Testis (tissue), 2 donors: ENCODE measurements at regions not wholly inside any gene's neighbourhood (a gene's known extent, or its start where the extent isn't known, plus 50 kb on each side); places are given as distances from the start of the nearest gene placed in this dataset.

Source experiments
- DNase-seq: peaks from one replicate; pipeline ENCODE4 v3.0.0-alpha.2; 2019
- H3K27ac ChIP-seq, 2 donors: fragments of 200-600 bp; sonication (generic); one replicate each; pipeline ENCODE4 v1.5.1; 2019
- H3K27me3 ChIP-seq: fragments of 200-600 bp; sonication (generic); one replicate; pipeline ENCODE4 v1.5.1; 2019
- H3K36me3 ChIP-seq: fragments of 200-600 bp; sonication (generic); one replicate; pipeline ENCODE4 v1.5.1; 2017; ENCODE audit warnings: low read depth; ENCODE audit errors: missing control alignments
- H3K4me1 ChIP-seq: fragments of 200-600 bp; sonication (generic); one replicate; pipeline ENCODE4 v1.5.1; 2019
- H3K4me3 ChIP-seq, 2 donors: fragments of 200-600 bp; sonication (generic); one replicate each; pipeline ENCODE4 v1.5.1; 2017 to 2019
- H3K9me3 ChIP-seq: fragments of 200-600 bp; sonication (generic); one replicate; pipeline ENCODE4 v1.5.1; 2017
- POLR2A ChIP-seq: fragments of 450-650 bp; IDR thresholded peaks from one replicate; pipeline ENCODE4 v1.6.1; 2017; ENCODE audit warnings: antibody characterized with exemption, mild to moderate bottlenecking, moderate library complexity
- WGBS, 2 donors: methylation state at CpG; one replicate each; pipeline ENCODE4 v1.1.5; 2018; 5-methylcytosine and 5-hydroxymethylcytosine counted together
- intact Hi-C: fragments of 100-400 bp; cut with DNase I; formaldehyde crosslinking; loops from one replicate; pipeline ENCODE4 v1.15.1; 2023; ENCODE audit warnings: low total_unique reads
- TF ChIP-seq, protein P1 (sequence below), 3 experiments: fragments of 450-650 bp in 2 of 3; fragments of 200-600 bp in 1 of 3; sonication (generic) in 1 of 3; IDR thresholded peaks; one replicate each; pipeline ENCODE4 v1.5.1; 2016 to 2019; ENCODE audit warnings: antibody characterized with exemption in 3 of 3, mild to moderate bottlenecking in 2 of 3, moderate library complexity in 1 of 3

DNA sequence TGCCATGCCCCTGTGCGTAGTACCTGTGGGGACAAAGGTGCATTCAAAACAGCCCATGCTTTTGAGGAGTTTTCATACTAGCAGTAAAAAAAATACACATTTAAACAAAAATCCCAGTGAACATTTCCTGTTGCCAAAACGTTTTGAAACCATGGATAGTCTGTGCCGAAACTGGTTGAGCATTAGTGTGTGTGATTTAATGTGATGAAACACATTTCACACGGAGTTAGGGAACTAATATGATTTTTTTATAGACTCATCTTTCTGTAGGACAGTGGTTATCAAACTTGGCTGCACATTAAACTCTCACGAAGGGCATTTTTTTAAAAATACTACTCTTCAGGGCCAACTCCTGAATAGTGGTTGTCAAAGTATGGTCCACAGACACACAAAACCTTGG, 111.8 kb upstream of the CREB5 start:
- 46 to 54% methylated on average over 5 of the region's 5 CpGs for WGBS, 2 donors
- no peaks in the 10 kb centered on the region for H3K9me3 ChIP-seq
- H3K36me3 ChIP-seq: no peaks in the 10 kb centered on the region
- H3K27me3 ChIP-seq: no peaks in the 10 kb centered on the region
- intact Hi-C loops: no loop called here
- H3K27ac ChIP-seq: no peak overlapping the region
- H3K4me3 ChIP-seq: no peak overlapping the region
- TF ChIP-seq POLR2A: no peak
- TF ChIP-seq, protein P1, sequence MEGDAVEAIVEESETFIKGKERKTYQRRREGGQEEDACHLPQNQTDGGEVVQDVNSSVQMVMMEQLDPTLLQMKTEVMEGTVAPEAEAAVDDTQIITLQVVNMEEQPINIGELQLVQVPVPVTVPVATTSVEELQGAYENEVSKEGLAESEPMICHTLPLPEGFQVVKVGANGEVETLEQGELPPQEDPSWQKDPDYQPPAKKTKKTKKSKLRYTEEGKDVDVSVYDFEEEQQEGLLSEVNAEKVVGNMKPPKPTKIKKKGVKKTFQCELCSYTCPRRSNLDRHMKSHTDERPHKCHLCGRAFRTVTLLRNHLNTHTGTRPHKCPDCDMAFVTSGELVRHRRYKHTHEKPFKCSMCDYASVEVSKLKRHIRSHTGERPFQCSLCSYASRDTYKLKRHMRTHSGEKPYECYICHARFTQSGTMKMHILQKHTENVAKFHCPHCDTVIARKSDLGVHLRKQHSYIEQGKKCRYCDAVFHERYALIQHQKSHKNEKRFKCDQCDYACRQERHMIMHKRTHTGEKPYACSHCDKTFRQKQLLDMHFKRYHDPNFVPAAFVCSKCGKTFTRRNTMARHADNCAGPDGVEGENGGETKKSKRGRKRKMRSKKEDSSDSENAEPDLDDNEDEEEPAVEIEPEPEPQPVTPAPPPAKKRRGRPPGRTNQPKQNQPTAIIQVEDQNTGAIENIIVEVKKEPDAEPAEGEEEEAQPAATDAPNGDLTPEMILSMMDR (IDR thresholded peaks at IDR 0.05): no peak
- no peaks in the 10 kb centered on the region for H3K4me1 ChIP-seq
- no peak for DNase-seq

DNA sequence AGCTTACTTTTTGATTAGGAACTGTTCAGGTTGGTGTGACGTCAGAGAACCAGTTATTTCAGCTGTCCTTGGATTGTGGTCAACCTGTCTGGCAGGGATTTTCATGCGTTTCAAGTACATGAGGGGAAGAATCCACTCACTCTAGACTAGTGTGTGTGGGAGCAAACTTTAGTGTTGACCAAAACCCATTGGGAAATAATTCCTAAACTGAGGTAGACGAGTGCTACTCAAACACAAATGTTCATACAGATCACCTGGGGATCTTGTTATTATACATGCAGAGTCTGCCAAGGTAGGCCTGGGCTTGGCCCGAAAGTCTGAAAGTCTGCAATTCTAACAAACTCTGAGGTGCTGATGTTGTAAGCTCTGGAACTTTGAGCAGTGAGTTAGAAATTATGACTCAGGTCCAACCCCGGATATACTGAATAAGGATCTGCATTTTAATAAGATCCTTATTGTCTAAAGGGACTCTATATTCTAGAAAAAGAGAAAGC, 111.1 kb upstream of the CREB5 start:
- no peak overlapping the region for H3K27ac ChIP-seq
- intact Hi-C loops: no loop called here
- DNase-seq: peak; percentile 19
- TF ChIP-seq POLR2A: no peak
- TF ChIP-seq, protein P1 (IDR thresholded peaks at IDR 0.05): no peak
- no peak overlapping the region for H3K4me3 ChIP-seq
- H3K27me3 ChIP-seq: no peaks in the 10 kb centered on the region
- 51 to 64% methylated on average over 5 of the region's 5 CpGs for WGBS, 2 donors
- H3K9me3 ChIP-seq: no peaks in the 10 kb centered on the region
- H3K36me3 ChIP-seq: no peaks in the 10 kb centered on the region
- no peaks in the 10 kb centered on the region for H3K4me1 ChIP-seq

DNA sequence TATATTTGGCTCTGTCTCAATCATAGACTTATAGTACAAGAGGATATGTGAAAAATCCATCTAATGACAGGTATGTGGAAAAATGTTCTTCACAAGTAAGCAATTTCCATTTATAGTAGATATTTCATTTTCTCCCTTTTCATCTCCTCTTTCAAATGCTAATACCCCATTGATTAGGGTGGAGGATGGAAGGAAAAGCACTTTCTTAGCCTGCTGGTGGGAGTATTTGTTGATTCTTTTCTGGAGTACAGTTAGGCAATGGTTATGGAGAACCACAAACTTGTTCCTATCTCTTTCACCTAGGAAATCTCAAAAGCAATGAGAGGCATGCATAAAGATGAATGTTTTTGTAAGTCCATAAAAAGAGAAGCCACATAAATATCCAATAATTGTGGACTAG, 108.0 kb upstream of the CREB5 start:
- Histone ChIP-seq H3K4me1 (no peaks in the 10 kb centered on the region), H3K36me3 (no peaks in the 10 kb centered on the region), H3K27me3 (no peaks in the 10 kb centered on the region), H3K9me3 (no peaks in the 10 kb centered on the region), H3K4me3 (no peak overlapping the region), H3K27ac (no peak overlapping the region)
- no peak for DNase-seq
- intact Hi-C loops: no loop called here
- no peak for TF ChIP-seq POLR2A
- TF ChIP-seq, protein P1 (IDR thresholded peaks at IDR 0.05): no peak

DNA sequence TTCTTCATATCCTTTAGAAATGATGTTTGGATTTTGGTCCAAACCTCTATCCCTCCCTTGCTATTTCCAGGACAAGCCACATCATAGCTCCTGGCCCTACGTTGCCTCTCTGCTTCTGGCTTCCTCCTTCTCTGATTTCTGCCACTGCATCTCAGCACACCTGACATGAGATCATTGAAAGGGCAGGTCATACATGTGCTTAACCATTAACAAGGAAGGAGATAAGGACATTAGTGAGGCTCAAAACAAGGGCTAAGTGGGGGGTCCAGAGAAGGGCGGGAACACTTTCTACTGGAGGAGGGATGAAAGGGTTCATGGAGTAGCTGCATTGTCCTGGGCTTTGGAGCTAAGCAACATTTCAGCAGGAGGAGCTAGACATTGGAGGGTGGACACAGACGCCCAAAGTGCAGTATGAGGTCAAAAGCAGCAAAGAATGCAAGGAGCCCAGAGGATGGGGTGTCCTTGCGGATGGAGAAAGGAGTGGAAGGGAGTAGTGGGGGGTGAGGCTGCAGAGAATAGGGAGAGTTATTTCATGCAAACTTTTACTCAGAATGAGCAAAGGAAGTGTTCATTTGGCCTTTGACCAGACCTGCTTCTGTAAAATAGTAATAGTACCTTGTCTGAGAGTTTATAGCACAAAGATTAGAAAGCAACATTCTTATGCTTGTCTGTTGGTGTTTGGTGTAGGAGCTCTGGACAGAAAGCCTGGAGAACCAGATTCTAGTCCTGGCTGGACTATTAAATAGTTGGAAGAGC, 102.4 kb upstream of the CREB5 start:
- no peaks in the 10 kb centered on the region for H3K4me1 ChIP-seq
- 70 to 83% methylated on average over 4 of the region's 4 CpGs for WGBS, 2 donors
- no peak for DNase-seq
- no peaks in the 10 kb centered on the region for H3K27me3 ChIP-seq
- intact Hi-C loops: no loop called here
- H3K4me3 ChIP-seq: no peak overlapping the region
- H3K9me3 ChIP-seq: no peaks in the 10 kb centered on the region
- H3K27ac ChIP-seq: no peak overlapping the region
- TF ChIP-seq, protein P1 (IDR thresholded peaks at IDR 0.05): no peak
- TF ChIP-seq POLR2A: no peak
- no peaks in the 10 kb centered on the region for H3K36me3 ChIP-seq

DNA sequence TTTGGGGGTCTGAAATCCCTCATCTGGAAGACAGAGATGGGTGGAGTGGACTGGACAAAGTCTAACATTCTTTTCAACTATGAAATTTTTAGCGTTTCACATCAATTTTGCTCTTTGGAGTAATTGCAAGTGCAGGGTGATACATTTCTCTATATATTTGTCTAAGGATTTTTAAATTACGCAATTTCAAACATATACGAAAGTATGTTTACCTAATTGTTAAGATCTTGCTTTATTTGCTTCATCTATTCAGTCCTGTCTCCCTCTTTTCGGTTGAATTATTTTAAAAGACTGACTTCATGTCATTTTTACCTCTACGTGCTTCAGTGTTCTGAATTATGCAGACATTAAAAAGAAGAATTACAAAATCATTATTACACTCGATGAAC, 101.9 kb upstream of the CREB5 start:
- Histone ChIP-seq H3K27me3 (no peaks in the 10 kb centered on the region), H3K27ac (no peak overlapping the region), H3K36me3 (no peaks in the 10 kb centered on the region), H3K9me3 (no peaks in the 10 kb centered on the region), H3K4me3 (no peak overlapping the region), H3K4me1 (peaks cover under 1% of the 10 kb centered on the region)
- 93 to 94% methylated on average over 6 of the region's 6 CpGs for WGBS, 2 donors
- DNase-seq: no peak
- TF ChIP-seq POLR2A: no peak
- TF ChIP-seq, protein P1 (IDR thresholded peaks at IDR 0.05): no peak
- intact Hi-C loops: no loop called here
